H1 (cell line): ENCODE measurements at regions not wholly inside any gene's neighbourhood (a gene's known extent, or its start where the extent isn't known, plus 50 kb on each side); places are given as distances from the start of the nearest gene placed in this dataset.

Experiments used
- CTCF ChIA-PET: fragments of 300-600 bp; sonication (Branson Sonifier 250); formaldehyde crosslinking; loops from one replicate; lab custom pipeline; 2021; ENCODE audit not compliant: partially characterized antibody; lab: Charles Lee
- POLR2A ChIA-PET: fragments of 300-600 bp; sonication (Branson Sonifier 250); formaldehyde crosslinking; loops from one replicate; lab custom pipeline; 2021; ENCODE audit warnings: inconsistent platforms; ENCODE audit not compliant: partially characterized antibody; lab: Charles Lee
- DNase-seq, 2 experiments: peaks; one replicate each; pipeline versions ENCODE4 v3.0.0 to v3.0.0-alpha.2; 2010 to 2022; ENCODE audit warnings: low spot score in 2 of 2, low read depth in 1 of 2, mixed read lengths in 1 of 2
- FAIRE-seq: peaks from 2 replicates; lab custom pipeline; 2011; peaks lifted over from hg19 to GRCh38; lab: Jason Lieb, UNC
- H2AFZ ChIP-seq: 2 replicates; pipeline ENCODE4 v1.8.1; 2012; ENCODE audit warnings: low read length, inconsistent platforms
- H2AK5ac ChIP-seq: 2 replicates; pipeline ENCODE4 v1.6.1; 2013; ENCODE audit warnings: low read depth, low read length
- H2BK120ac ChIP-seq: replicated peaks from 2 replicates; pipeline ENCODE3; 2013; ENCODE audit warnings: low read depth, low read length, inconsistent platforms
- H2BK12ac ChIP-seq: 2 replicates; pipeline ENCODE4 v1.6.1; 2013; ENCODE audit warnings: low read depth, low read length
- H2BK15ac ChIP-seq: 2 replicates; pipeline ENCODE4 v1.6.1; 2013; ENCODE audit warnings: low read length
- H2BK20ac ChIP-seq: 2 replicates; pipeline ENCODE4 v1.6.1; 2013; ENCODE audit warnings: low read length
- H2BK5ac ChIP-seq: 2 replicates; pipeline ENCODE4 v1.6.1; 2013; ENCODE audit warnings: low read depth, low read length
- H3K14ac ChIP-seq: 2 replicates; pipeline ENCODE4 v1.6.1; 2013; ENCODE audit warnings: inconsistent platforms; ENCODE audit not compliant: insufficient read length
- H3K18ac ChIP-seq: 2 replicates; pipeline ENCODE4 v1.6.1; 2013; ENCODE audit warnings: low read length; ENCODE audit errors: extremely low read depth
- H3K23ac ChIP-seq: 2 replicates; pipeline ENCODE4 v1.6.1; 2013; ENCODE audit warnings: inconsistent platforms; ENCODE audit not compliant: insufficient read length
- H3K23me2 ChIP-seq: 2 replicates; pipeline ENCODE4 v1.6.1; 2013; ENCODE audit warnings: low read depth, low read length
- H3K27ac ChIP-seq: 2 replicates; pipeline ENCODE4 v1.6.1; 2011; ENCODE audit warnings: low read depth, low read length, inconsistent platforms
- H3K27me3 ChIP-seq, 4 experiments: replicated peaks in 1 of 4; 1 replicate in 1 of 4; 2 replicates in 3 of 4; pipeline versions ENCODE4 v1.6.1 to v1.8.1; 2011 to 2013; ENCODE audit warnings: low read length in 3 of 4, mild to moderate bottlenecking in 3 of 4, inconsistent platforms in 2 of 4, mixed read lengths in 2 of 4, moderate library complexity in 1 of 4; ENCODE audit not compliant: control insufficient read depth in 3 of 4, insufficient read depth in 3 of 4; ENCODE audit errors: extremely low read depth in 1 of 4
- H3K36me3 ChIP-seq, 4 experiments: 2 replicates each; pipeline versions ENCODE4 v1.6.1 to v1.8.1; 2011 to 2013; ENCODE audit warnings: mild to moderate bottlenecking in 4 of 4, low read length in 3 of 4, moderate library complexity in 2 of 4, control low read depth in 1 of 4, inconsistent platforms in 1 of 4; ENCODE audit not compliant: insufficient read depth in 4 of 4, control insufficient read depth in 2 of 4
- H3K4ac ChIP-seq: replicated peaks from 2 replicates; pipeline ENCODE3; 2013; ENCODE audit warnings: low read length, low read depth, mixed read lengths, inconsistent platforms; ENCODE audit not compliant: insufficient read length
- H3K4me1 ChIP-seq, 4 experiments: replicated peaks in 1 of 4; 1 replicate in 1 of 4; 2 replicates in 3 of 4; pipeline versions ENCODE4 v1.6.1 to v1.8.1; 2011 to 2013; ENCODE audit warnings: low read length in 3 of 4, inconsistent platforms in 2 of 4, mixed read lengths in 1 of 4; ENCODE audit not compliant: insufficient read depth in 4 of 4, control insufficient read depth in 3 of 4
- H3K4me2 ChIP-seq, 2 experiments: 2 replicates each; pipeline versions ENCODE4 v1.6.1 to v1.8.1; 2011 to 2013; ENCODE audit warnings: low read depth in 2 of 2, low read length in 2 of 2, control low read depth in 1 of 2, inconsistent platforms in 1 of 2, mild to moderate bottlenecking in 1 of 2; ENCODE audit not compliant: insufficient read depth in 1 of 2
- H3K4me3 ChIP-seq, 4 experiments: fragments of 200-600, 300-600 bp in 1 of 4; sonication (generic), shearing (Covaris generic), sonication (Bioruptor Twin) in 1 of 4; 2 replicates each; pipeline versions ENCODE4 v1.5.1 to v1.8.1; 2011 to 2016; ENCODE audit warnings: low read length in 4 of 4, low read depth in 3 of 4, control low read depth in 2 of 4, inconsistent platforms in 2 of 4, mild to moderate bottlenecking in 2 of 4, mixed read lengths in 1 of 4, moderate library complexity in 1 of 4; ENCODE audit not compliant: insufficient read depth in 2 of 4; ENCODE audit errors: extremely low read depth in 1 of 4
- H3K56ac ChIP-seq: replicated peaks from 2 replicates; pipeline ENCODE3; 2013; ENCODE audit warnings: low read depth, mild to moderate bottlenecking, mixed read lengths, low read length, inconsistent platforms; ENCODE audit not compliant: insufficient read length
- H3K79me1 ChIP-seq: 2 replicates; pipeline ENCODE4 v1.6.1; 2013; ENCODE audit warnings: low read depth, low read length, control low read depth
- H3K79me2 ChIP-seq, 2 experiments: 2 replicates each; pipeline versions ENCODE4 v1.6.1 to v1.8.1; 2012 to 2013; ENCODE audit warnings: low read length in 2 of 2, mild to moderate bottlenecking in 2 of 2, inconsistent platforms in 1 of 2; ENCODE audit not compliant: insufficient read depth in 2 of 2, control insufficient read depth in 1 of 2
- H3K9ac ChIP-seq, 4 experiments: replicated peaks in 1 of 4; 1 replicate in 1 of 4; 2 replicates in 3 of 4; pipeline versions ENCODE4 v1.6.1 to v1.8.1; 2011 to 2013; ENCODE audit warnings: low read depth in 3 of 4, low read length in 3 of 4, control low read depth in 2 of 4, mild to moderate bottlenecking in 2 of 4, moderate library complexity in 2 of 4, inconsistent platforms in 1 of 4; ENCODE audit errors: extremely low read depth in 1 of 4
- H3K9me3 ChIP-seq, 2 experiments: 2 replicates each; pipeline versions ENCODE4 v1.6.1 to v1.8.1; 2012 to 2013; ENCODE audit warnings: mild to moderate bottlenecking in 2 of 2, moderate library complexity in 2 of 2, control low read depth in 1 of 2, inconsistent platforms in 1 of 2, low read depth in 1 of 2, low read length in 1 of 2, mixed read lengths in 1 of 2; ENCODE audit not compliant: insufficient read depth in 2 of 2
- H4K20me1 ChIP-seq, 2 experiments: replicated peaks in 1 of 2; 2 replicates each; pipeline versions ENCODE3 to v1.8.1; 2011 to 2013; ENCODE audit warnings: inconsistent platforms in 2 of 2, low read length in 2 of 2, mild to moderate bottlenecking in 1 of 2; ENCODE audit not compliant: insufficient read depth in 2 of 2, control insufficient read depth in 1 of 2
- H4K5ac ChIP-seq: 2 replicates; pipeline ENCODE4 v1.6.1; 2013; ENCODE audit warnings: low read length, low read depth, mixed read lengths, inconsistent platforms; ENCODE audit not compliant: insufficient read length
- H4K8ac ChIP-seq: 2 replicates; pipeline ENCODE4 v1.8.0; 2013; ENCODE audit warnings: mild to moderate bottlenecking, moderate library complexity, low read length, inconsistent platforms; ENCODE audit not compliant: insufficient read depth; ENCODE audit errors: extremely low read depth
- H4K91ac ChIP-seq: replicated peaks from 2 replicates; pipeline ENCODE3; 2013; ENCODE audit warnings: low read length, mixed read lengths, inconsistent platforms; ENCODE audit not compliant: insufficient read length
- RAD21 ChIP-seq, 2 experiments: IDR thresholded peaks in 1 of 2; conservative IDR thresholded peaks in 1 of 2; 2 replicates each; pipeline ENCODE4 v1.6.1; 2011; ENCODE audit warnings: low read depth in 2 of 2, low read length in 2 of 2, improper control_type of control experiment in 1 of 2, inconsistent platforms in 1 of 2, mild to moderate bottlenecking in 1 of 2, moderate library complexity in 1 of 2
- YY1 ChIP-seq: IDR thresholded peaks from 2 replicates; pipeline ENCODE4 v1.6.1; 2011; ENCODE audit warnings: low read depth, mild to moderate bottlenecking, low read length

DNA sequence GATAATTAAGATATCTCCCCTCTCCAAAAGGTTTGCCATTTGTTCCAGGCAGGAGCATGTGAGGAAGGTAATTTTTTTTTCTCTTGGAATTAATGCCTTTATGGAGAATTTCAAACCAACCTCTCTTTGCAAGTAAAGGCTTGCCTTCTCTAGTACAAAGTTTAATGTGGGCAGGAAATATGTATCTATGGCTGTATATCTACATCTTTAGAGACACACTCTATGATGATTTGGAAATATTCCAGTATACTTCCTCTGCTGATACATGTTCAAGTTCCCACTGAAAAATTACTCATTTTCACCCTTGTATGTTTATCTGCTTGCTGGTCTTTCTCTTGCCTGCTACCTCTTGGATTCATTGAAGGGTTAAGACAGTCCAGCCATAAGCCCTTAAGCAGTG, 83.5 kb upstream of the SEMA6A start:
- POLR2A ChIA-PET: no interaction called here
- TF ChIP-seq RAD21 (IDR thresholded peaks at IDR 0.05 in 1 of 2, conservative IDR thresholded peaks at IDR 0.05 in 1 of 2; ENCODE audit: low read depth in 2 of 2, low read length in 2 of 2): no peak
- TF ChIP-seq YY1: no peak
- TF ChIP-seq, all 59 proteins: peak for 0
- H3K36me3 ChIP-seq: no peaks in the 10 kb centered on the region
- no peak overlapping the region for H2BK120ac ChIP-seq
- no peak overlapping the region for H2AFZ ChIP-seq
- no peak overlapping the region for H3K27ac ChIP-seq
- no peak overlapping the region for H4K8ac ChIP-seq
- FAIRE-seq (no peak), DNase-seq (no peak)
- H3K27me3 ChIP-seq: no peaks in the 10 kb centered on the region
- no peaks in the 10 kb centered on the region for H3K79me1 ChIP-seq
- no peak overlapping the region for H3K14ac ChIP-seq
- no peak overlapping the region for H2BK12ac ChIP-seq
- no peak overlapping the region for H4K5ac ChIP-seq
- H2AK5ac ChIP-seq: no peak overlapping the region
- no peaks in the 10 kb centered on the region for H3K23me2 ChIP-seq
- no peak overlapping the region for H3K18ac ChIP-seq
- H3K9me3 ChIP-seq: no peaks in the 10 kb centered on the region
- peaks cover 0 to 19% (median 4%) of the 10 kb centered on the region in 4 experiments; a peak in 4 of 7 replicates for H3K4me1 ChIP-seq
- CTCF ChIA-PET: no interaction called here
- H4K20me1 ChIP-seq: no peaks in the 10 kb centered on the region
- H3K23ac ChIP-seq: no peak overlapping the region
- no peak overlapping the region for H2BK15ac ChIP-seq
- H3K4me3 ChIP-seq: no peak overlapping the region
- no peak overlapping the region for H3K56ac ChIP-seq
- H3K4ac ChIP-seq: no peak overlapping the region
- no peak overlapping the region for H2BK5ac ChIP-seq
- no peak overlapping the region for H4K91ac ChIP-seq
- no peaks in the 10 kb centered on the region for H3K79me2 ChIP-seq
- no peak overlapping the region for H3K4me2 ChIP-seq
- no peak overlapping the region for H3K9ac ChIP-seq
- no peak overlapping the region for H2BK20ac ChIP-seq
